HL-60 (cell line): ENCODE measurements at regions not wholly inside any gene's neighbourhood (a gene's known extent, or its start where the extent isn't known, plus 50 kb on each side); places are given as distances from the start of the nearest gene placed in this dataset.

Experiments used
- DNase-seq, 2 experiments: peaks; one replicate each; pipeline ENCODE4 v3.0.0-alpha.2; 2010 to 2020; ENCODE audit warnings: low read depth in 1 of 2, low spot score in 1 of 2
- H3K27ac ChIP-seq: fragments of 250-450 bp; sonication (Bioruptor Pico); replicated peaks from 2 replicates; pipeline ENCODE4 v1.5.1; 2020; ENCODE audit warnings: mild to moderate bottlenecking, moderate library complexity
- H3K27me3 ChIP-seq: fragments of 250-450 bp; sonication (Bioruptor Pico); 2 replicates; pipeline ENCODE4 v1.5.1; 2021; ENCODE audit warnings: mild to moderate bottlenecking, moderate library complexity; ENCODE audit not compliant: insufficient read depth, poor library complexity, severe bottlenecking
- H3K4me3 ChIP-seq: replicated peaks from 2 replicates; pipeline ENCODE4 v1.5.1; 2011; ENCODE audit warnings: mild to moderate bottlenecking, control low read depth, low read length; ENCODE audit not compliant: insufficient read depth
- CTCF ChIP-seq: IDR thresholded peaks from one replicate; pipeline ENCODE4 v1.5.1; 2011; ENCODE audit warnings: low read length, control low read depth, inconsistent platforms; ENCODE audit not compliant: insufficient read depth
- GABPA ChIP-seq: IDR thresholded peaks from 2 replicates; pipeline ENCODE4 v1.6.1; 2012; ENCODE audit warnings: low read depth
- POLR2AphosphoS5 ChIP-seq: IDR thresholded peaks from 2 replicates; pipeline ENCODE4 v1.6.1; 2012; ENCODE audit warnings: low read depth
- REST ChIP-seq: IDR thresholded peaks from 2 replicates; pipeline ENCODE4 v1.6.1; 2012; ENCODE audit warnings: low read depth; ENCODE audit not compliant: insufficient replicate concordance
- SPI1 ChIP-seq: IDR thresholded peaks from 2 replicates; pipeline ENCODE4 v1.6.1; 2012; ENCODE audit warnings: low read depth, mild to moderate bottlenecking, borderline replicate concordance

- DNase-seq = no peak
- Histone ChIP-seq H3K4me3 (no peak overlapping the region), H3K27me3 (no peaks in the 10 kb centered on the region), H3K27ac (no peak overlapping the region)
- no peak for TF ChIP-seq GABPA
- no peak for TF ChIP-seq POLR2AphosphoS5
- no peak for TF ChIP-seq CTCF
- TF ChIP-seq SPI1 = no peak
- no peak for TF ChIP-seq REST
Observed at GRCh38 chr15:31452595-31453557, 126.2 kb downstream of the KLF13 start.

GRCh38 chr15:31453558-31454318 is 127.1 kb downstream of the KLF13 start:
- no peak for TF ChIP-seq SPI1
- TF ChIP-seq GABPA = no peak
- no peak for TF ChIP-seq POLR2AphosphoS5
- TF ChIP-seq REST = no peak
- no peak for TF ChIP-seq CTCF
- no peak overlapping the region for H3K4me3 ChIP-seq

GRCh38 chr15:31455499-31455898 is 128.9 kb downstream of the KLF13 start:
- Histone ChIP-seq H3K27ac (no peak overlapping the region), H3K27me3 (no peaks in the 10 kb centered on the region), H3K4me3 (no peak overlapping the region)
- TF ChIP-seq GABPA (no peak), REST (no peak), POLR2AphosphoS5 (no peak), CTCF (no peak), SPI1 (no peak)
- no peak for DNase-seq

More at GRCh38 chr15:31453558-31454318, 127.1 kb downstream of the KLF13 start:
- H3K27me3 ChIP-seq = no peaks in the 10 kb centered on the region
- H3K27ac ChIP-seq = no peak overlapping the region
- no peak for DNase-seq
